CD4-positive, alpha-beta T cell (primary cell): ENCODE measurements at regions not wholly inside any gene's neighbourhood (a gene's known extent, or its start where the extent isn't known, plus 50 kb on each side); places are given as distances from the start of the nearest gene placed in this dataset.

Source experiments
- ATAC-seq: fragments of 200-7000 bp; cut with Tn5 transposase; one replicate; pipeline ENCODE4 v1.10.0; 2022; ENCODE audit warnings: mild to moderate bottlenecking; ENCODE audit not compliant: poor library complexity
- CTCF ChIA-PET: fragments of 350-600 bp; sonication (Branson Sonifier 250); formaldehyde crosslinking; loops from one replicate; lab custom pipeline; 2021; ENCODE audit warnings: antibody characterized with exemption, inconsistent platforms; lab: Charles Lee
- POLR2A ChIA-PET: fragments of 350-600 bp; sonication (Branson Sonifier 250); formaldehyde crosslinking; loops from one replicate; lab custom pipeline; 2021; ENCODE audit warnings: antibody characterized with exemption, inconsistent platforms; lab: Charles Lee
- DNase-seq, 14 experiments: peaks; one replicate each; pipeline ENCODE4 v3.0.0-alpha.2; 2013 to 2020; ENCODE audit warnings: mixed read lengths in 2 of 14
- H3K27ac ChIP-seq, 2 donors: one replicate each; pipeline versions ENCODE4 v1.5.1 to v1.7.0; 2013; ENCODE audit warnings: low read length in 2 of 2, low read depth in 1 of 2, mild to moderate bottlenecking in 1 of 2
- H3K27me3 ChIP-seq, 2 experiments: 1 replicate in 1 of 2; 2 replicates in 1 of 2; pipeline versions ENCODE4 v1.6.1 to v1.7.0; 2013; ENCODE audit warnings: low read length in 2 of 2, control low read depth in 1 of 2, mild to moderate bottlenecking in 1 of 2, moderate library complexity in 1 of 2; ENCODE audit not compliant: insufficient read depth in 2 of 2, control insufficient read depth in 1 of 2
- H3K36me3 ChIP-seq: one replicate; pipeline ENCODE4 v1.6.1; 2013; ENCODE audit warnings: low read length, control low read depth; ENCODE audit not compliant: insufficient read depth
- H3K4me1 ChIP-seq: one replicate; pipeline ENCODE4 v1.6.1; 2013; ENCODE audit warnings: low read length, control low read depth; ENCODE audit not compliant: insufficient read depth
- H3K4me3 ChIP-seq: one replicate; pipeline ENCODE4 v1.5.1; 2013; ENCODE audit warnings: mild to moderate bottlenecking, low read length, moderate library complexity
- H3K9me3 ChIP-seq, 2 experiments: 1 replicate in 1 of 2; 2 replicates in 1 of 2; pipeline versions ENCODE4 v1.6.1 to v1.7.0; 2013; ENCODE audit warnings: low read length in 2 of 2, mild to moderate bottlenecking in 2 of 2, control low read depth in 1 of 2, moderate library complexity in 1 of 2; ENCODE audit not compliant: control insufficient read depth in 1 of 2, insufficient read depth in 1 of 2
- H3K27ac Mint-ChIP-seq: one replicate; pipeline ENCODE4 v1.8.0; 2020; ENCODE audit warnings: mixed read lengths
- H3K27me3 Mint-ChIP-seq: one replicate; pipeline ENCODE4 v1.8.0; 2021; ENCODE audit warnings: mixed read lengths
- H3K36me3 Mint-ChIP-seq: one replicate; pipeline ENCODE4 v1.8.0; 2021; ENCODE audit warnings: low read depth, mixed read lengths
- H3K4me1 Mint-ChIP-seq: one replicate; pipeline ENCODE4 v1.8.0; 2021; ENCODE audit warnings: low read depth, mixed read lengths
- H3K4me3 Mint-ChIP-seq: one replicate; pipeline ENCODE4 v1.8.0; 2020; ENCODE audit warnings: mild to moderate bottlenecking, mixed read lengths
- H3K9me3 Mint-ChIP-seq: one replicate; pipeline ENCODE4 v1.8.0; 2020; ENCODE audit warnings: mixed read lengths
- intact Hi-C, 2 experiments: fragments of 100-400 bp; cut with DNase I in 1 of 2; cut with micrococcal nuclease in 1 of 2; formaldehyde crosslinking; loops; one replicate each; pipeline versions ENCODE4 v1.15.1 to v1.9.0; 2023 to 2025; cut with DNase I, micrococcal nuclease
- TF ChIP-seq, protein P1 (sequence below): fragments of 200-600 bp; IDR thresholded peaks from one replicate; pipeline ENCODE4 v1.8.0; 2022; ENCODE audit warnings: antibody characterized with exemption, mild to moderate bottlenecking

DNA sequence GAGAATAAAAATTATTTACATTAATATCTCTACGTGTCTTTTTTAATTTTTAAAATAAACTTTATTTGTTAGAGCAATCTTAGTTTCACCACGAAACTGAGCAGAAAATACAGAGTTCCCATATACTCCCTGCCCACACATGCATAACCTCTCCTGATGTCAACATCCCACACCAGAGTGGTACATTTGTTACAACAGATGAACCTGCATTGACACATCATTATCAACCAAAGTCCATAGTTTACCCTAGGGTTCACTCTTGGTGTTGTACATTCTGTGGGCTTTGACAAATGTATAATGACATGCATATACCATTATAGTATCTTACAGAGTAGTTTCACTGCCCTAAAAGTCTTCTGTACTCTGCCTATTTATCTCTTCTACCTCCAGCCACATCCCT lies 110.6 kb upstream of the OTUD4 start:
- no peaks in the 10 kb centered on the region for H3K9me3 ChIP-seq
- H3K4me3 ChIP-seq, result no peak overlapping the region
- intact Hi-C loops, result no loop called here
- H3K4me1 ChIP-seq, result no peaks in the 10 kb centered on the region
- Mint-ChIP-seq H3K9me3 (no peaks in the 10 kb centered on the region), H3K27ac (no peak overlapping the region), H3K36me3 (no peaks in the 10 kb centered on the region), H3K27me3 (peaks cover 13% of the 10 kb centered on the region), H3K4me1 (no peaks in the 10 kb centered on the region), H3K4me3 (no peak overlapping the region)
- ATAC-seq (no peak), DNase-seq (no peak)
- ChIA-PET POLR2A (no interaction called here), CTCF (no interaction called here)
- no peaks in the 10 kb centered on the region for H3K36me3 ChIP-seq
- H3K27ac ChIP-seq, result no peak overlapping the region
- H3K27me3 ChIP-seq, result peaks cover 0 to 3% of the 10 kb centered on the region in 2 experiments
- TF ChIP-seq, protein P1, sequence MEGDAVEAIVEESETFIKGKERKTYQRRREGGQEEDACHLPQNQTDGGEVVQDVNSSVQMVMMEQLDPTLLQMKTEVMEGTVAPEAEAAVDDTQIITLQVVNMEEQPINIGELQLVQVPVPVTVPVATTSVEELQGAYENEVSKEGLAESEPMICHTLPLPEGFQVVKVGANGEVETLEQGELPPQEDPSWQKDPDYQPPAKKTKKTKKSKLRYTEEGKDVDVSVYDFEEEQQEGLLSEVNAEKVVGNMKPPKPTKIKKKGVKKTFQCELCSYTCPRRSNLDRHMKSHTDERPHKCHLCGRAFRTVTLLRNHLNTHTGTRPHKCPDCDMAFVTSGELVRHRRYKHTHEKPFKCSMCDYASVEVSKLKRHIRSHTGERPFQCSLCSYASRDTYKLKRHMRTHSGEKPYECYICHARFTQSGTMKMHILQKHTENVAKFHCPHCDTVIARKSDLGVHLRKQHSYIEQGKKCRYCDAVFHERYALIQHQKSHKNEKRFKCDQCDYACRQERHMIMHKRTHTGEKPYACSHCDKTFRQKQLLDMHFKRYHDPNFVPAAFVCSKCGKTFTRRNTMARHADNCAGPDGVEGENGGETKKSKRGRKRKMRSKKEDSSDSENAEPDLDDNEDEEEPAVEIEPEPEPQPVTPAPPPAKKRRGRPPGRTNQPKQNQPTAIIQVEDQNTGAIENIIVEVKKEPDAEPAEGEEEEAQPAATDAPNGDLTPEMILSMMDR, result no peak

DNA sequence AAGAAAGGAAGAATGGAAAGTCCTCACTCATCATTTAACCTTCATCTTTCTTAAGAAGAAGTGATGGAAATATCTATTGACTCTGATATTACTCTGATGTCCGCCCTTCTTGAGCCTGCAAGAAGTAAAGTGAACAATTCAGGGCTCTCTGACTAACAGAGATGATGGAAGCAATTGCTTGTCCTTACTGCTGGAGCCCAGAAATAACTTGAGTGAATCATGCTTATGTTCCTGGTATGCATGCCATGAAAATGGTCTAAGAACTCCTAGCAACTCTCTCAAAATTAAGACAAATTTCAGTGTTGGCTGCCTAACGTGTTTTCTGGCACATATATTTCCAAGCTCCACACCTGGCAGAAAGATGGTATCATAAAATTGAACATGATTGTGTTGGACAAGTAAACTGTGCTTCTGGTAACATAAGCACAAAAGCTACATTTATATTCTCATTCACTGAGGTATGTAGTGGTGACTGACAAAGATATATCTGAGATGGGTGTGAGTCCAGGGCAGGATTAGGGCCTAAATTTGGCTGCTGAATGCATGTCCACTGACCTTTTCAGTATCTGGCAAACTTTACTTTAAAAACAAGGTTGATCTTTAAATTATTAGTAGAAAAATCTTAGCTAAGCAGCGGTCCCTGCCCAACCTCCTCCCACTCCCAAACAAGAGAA lies 109.2 kb upstream of the OTUD4 start:
- no peaks in the 10 kb centered on the region for H3K27me3 ChIP-seq
- H3K4me1 ChIP-seq, result no peaks in the 10 kb centered on the region
- ATAC-seq, result no peak
- no peaks in the 10 kb centered on the region for H3K36me3 ChIP-seq
- no peak for DNase-seq
- no peak overlapping the region for H3K27ac ChIP-seq
- intact Hi-C loops, result no loop called here
- ChIA-PET CTCF (no interaction called here), POLR2A (no interaction called here)
- no peak overlapping the region for H3K4me3 Mint-ChIP-seq
- H3K27me3 Mint-ChIP-seq, result peaks cover 13% of the 10 kb centered on the region
- no peaks in the 10 kb centered on the region for H3K4me1 Mint-ChIP-seq
- no peaks in the 10 kb centered on the region for H3K9me3 Mint-ChIP-seq
- H3K36me3 Mint-ChIP-seq, result no peaks in the 10 kb centered on the region
- H3K9me3 ChIP-seq, result no peaks in the 10 kb centered on the region
- H3K4me3 ChIP-seq, result no peak overlapping the region
- no peak overlapping the region for H3K27ac Mint-ChIP-seq
- TF ChIP-seq, protein P1, result no peak

DNA sequence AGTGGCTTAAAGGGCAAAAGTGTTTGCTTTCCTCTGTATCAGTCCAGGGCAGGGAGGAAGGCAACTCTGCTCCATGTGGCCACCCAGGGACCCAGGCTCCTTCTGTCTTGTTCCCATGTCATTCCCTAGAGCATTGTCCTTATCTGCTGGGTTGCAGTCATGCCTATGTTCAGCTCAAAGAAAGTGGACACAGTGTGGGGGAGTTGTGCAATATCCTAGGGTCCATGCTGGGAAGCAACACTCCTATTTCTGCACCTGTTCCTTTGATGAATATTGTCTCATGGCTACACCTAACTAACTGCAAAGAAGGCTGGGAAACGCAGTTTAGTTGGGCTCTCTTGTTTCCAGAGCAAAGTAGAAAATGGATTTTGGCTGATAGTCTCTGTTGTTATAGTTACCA lies 107.0 kb upstream of the OTUD4 start:
- CTCF ChIA-PET, result no interaction called here
- POLR2A ChIA-PET, result no interaction called here
- DNase-seq (no peak), ATAC-seq (no peak)
- H3K36me3 ChIP-seq, result no peaks in the 10 kb centered on the region
- Mint-ChIP-seq H3K27ac (no peak overlapping the region), H3K27me3 (peaks cover 6% of the 10 kb centered on the region), H3K4me3 (no peak overlapping the region), H3K9me3 (no peaks in the 10 kb centered on the region), H3K4me1 (no peaks in the 10 kb centered on the region), H3K36me3 (no peaks in the 10 kb centered on the region)
- intact Hi-C loops, result no loop called here
- no peak overlapping the region for H3K27ac ChIP-seq
- H3K27me3 ChIP-seq, result no peaks in the 10 kb centered on the region
- no peak overlapping the region for H3K4me3 ChIP-seq
- H3K4me1 ChIP-seq, result no peaks in the 10 kb centered on the region
- TF ChIP-seq, protein P1, result no peak
- no peaks in the 10 kb centered on the region for H3K9me3 ChIP-seq
